Adipocyte (in vitro differentiated cells): ENCODE measurements at regions not wholly inside any gene's neighbourhood (a gene's known extent, or its start where the extent isn't known, plus 50 kb on each side); places are given as distances from the start of the nearest gene placed in this dataset.

Source experiments
- DNase-seq: peaks from one replicate; pipeline ENCODE4 v3.0.0-alpha.2; 2015; ENCODE audit warnings: low read depth
- H3K27me3 ChIP-seq: replicated peaks from 2 replicates; pipeline ENCODE4 v1.7.0; 2013; ENCODE audit warnings: mild to moderate bottlenecking, low read length, moderate library complexity; ENCODE audit not compliant: control insufficient read depth, insufficient read depth
- H3K36me3 ChIP-seq: 2 replicates; pipeline ENCODE4 v1.7.0; 2013; ENCODE audit warnings: low read length, mild to moderate bottlenecking, moderate library complexity; ENCODE audit not compliant: control insufficient read depth, insufficient read depth, severe bottlenecking
- H3K4me1 ChIP-seq: 2 replicates; pipeline ENCODE4 v1.7.0; 2013; ENCODE audit warnings: mild to moderate bottlenecking, low read length, moderate library complexity; ENCODE audit not compliant: control insufficient read depth, insufficient read depth
- H3K4me3 ChIP-seq: 2 replicates; pipeline ENCODE4 v1.7.0; 2013; ENCODE audit warnings: mild to moderate bottlenecking, low read length, moderate library complexity
- H3K9ac ChIP-seq: 2 replicates; pipeline ENCODE4 v1.7.0; 2013; ENCODE audit warnings: mild to moderate bottlenecking, low read length, moderate library complexity
- H3K9me3 ChIP-seq: 2 replicates; pipeline ENCODE4 v1.7.0; 2013; ENCODE audit warnings: mild to moderate bottlenecking, low read length, moderate library complexity; ENCODE audit not compliant: control insufficient read depth

DNA sequence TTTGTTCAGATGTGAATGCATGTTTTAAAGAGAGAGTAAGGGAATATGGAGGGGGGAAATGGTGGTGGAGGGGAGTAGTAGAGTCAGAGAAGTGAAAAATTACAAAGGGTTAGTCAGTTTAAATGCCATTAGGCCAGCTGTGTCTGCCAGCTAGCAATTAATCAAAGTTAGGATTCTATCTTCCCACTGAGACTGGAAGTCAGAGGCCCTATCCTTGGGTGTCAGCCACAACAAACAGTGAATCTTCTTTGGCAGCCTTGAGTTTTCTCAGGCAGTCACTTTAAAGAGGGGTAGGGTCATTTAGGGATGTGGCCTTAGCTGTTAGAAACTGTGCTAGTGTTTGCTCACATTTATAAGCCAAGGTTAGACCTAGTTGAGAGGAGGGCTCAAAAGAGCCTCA is 120.5 kb upstream of the BTBD3 start:
- H3K4me1 ChIP-seq, result no peaks in the 10 kb centered on the region
- H3K9ac ChIP-seq, result no peak overlapping the region
- no peak overlapping the region for H3K4me3 ChIP-seq
- no peaks in the 10 kb centered on the region for H3K27me3 ChIP-seq
- H3K36me3 ChIP-seq, result no peaks in the 10 kb centered on the region
- H3K9me3 ChIP-seq, result no peaks in the 10 kb centered on the region
- DNase-seq, result no peak

DNA sequence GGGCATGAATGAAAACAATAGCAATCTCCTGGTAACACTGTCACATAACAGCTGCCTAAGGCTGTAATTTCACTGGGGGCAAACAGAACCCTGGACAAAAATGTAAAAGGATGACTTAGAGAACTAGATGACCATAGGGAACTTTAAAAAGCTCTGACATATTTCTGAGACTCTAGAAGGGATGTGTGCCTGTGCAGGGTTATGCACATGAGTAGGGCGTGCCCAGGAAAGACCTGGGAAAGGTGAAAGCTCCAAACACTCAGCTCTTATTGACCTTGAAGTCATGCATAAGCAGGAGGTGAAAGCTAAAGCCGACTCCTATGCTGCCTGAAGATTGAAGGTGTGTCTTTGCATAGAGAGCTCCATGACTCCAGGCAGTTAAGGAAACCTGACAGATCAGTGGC is 118.4 kb upstream of the BTBD3 start:
- H3K9me3 ChIP-seq, result no peaks in the 10 kb centered on the region

DNA sequence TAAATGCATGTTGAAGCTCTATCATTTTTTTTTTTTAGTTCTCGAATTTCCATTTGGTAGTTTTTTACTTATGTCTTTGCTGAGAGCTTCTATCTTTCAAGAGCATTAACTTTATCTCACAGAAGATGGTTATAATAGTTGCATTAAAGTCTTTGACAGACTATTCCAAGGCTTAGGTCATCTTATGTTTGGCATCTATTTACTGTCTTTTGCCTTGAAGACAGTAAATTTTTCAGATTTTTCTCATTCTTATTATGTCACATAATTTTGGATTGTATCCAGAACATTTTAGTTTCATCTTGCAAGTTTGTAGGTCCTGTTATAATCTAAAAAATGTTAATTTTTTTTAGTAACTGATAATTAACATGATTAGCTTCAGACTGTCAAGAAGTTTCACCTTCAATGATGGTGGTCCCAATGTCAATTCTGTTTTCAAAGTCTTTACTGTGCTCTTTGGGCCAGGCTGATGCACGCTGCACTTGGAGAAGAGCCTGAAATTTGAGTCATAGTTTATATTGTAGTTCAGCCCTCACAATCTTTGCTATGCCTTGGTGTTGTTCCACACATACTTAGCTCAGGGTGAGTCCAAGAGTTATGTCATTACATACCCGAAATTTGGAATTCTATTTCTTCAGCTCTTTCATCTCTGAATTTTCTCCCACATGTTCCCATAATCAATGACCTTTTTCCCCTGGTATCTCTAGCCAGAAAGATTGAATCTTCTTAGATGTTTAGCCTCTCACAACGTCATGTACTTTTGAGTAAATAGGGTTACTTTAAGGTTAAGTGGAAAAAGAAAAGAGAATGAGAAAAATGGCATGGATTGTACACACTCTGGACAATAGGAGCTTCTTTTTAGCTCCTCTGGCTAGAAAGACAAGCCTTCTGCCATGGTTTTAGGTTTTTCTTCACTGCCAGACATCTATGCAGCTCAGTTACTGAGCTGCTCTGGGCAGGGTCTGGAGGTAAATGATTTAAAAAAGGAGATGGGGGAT is 110.3 kb upstream of the BTBD3 start:
- no peaks in the 10 kb centered on the region for H3K36me3 ChIP-seq
- peak overlapping the region; percentile 50 for H3K4me3 ChIP-seq
- no peak overlapping the region for H3K9ac ChIP-seq
- H3K4me1 ChIP-seq, result peaks cover 24% of the 10 kb centered on the region
- peak; percentile 87 for DNase-seq
- H3K9me3 ChIP-seq, result no peaks in the 10 kb centered on the region
- H3K27me3 ChIP-seq, result no peaks in the 10 kb centered on the region

More for the DNA sequence above, 118.4 kb upstream of the BTBD3 start:
- Histone ChIP-seq H3K27me3 (no peaks in the 10 kb centered on the region), H3K4me1 (no peaks in the 10 kb centered on the region), H3K4me3 (no peak overlapping the region), H3K9ac (no peak overlapping the region), H3K36me3 (no peaks in the 10 kb centered on the region)
- DNase-seq, result peak; percentile 9

DNA sequence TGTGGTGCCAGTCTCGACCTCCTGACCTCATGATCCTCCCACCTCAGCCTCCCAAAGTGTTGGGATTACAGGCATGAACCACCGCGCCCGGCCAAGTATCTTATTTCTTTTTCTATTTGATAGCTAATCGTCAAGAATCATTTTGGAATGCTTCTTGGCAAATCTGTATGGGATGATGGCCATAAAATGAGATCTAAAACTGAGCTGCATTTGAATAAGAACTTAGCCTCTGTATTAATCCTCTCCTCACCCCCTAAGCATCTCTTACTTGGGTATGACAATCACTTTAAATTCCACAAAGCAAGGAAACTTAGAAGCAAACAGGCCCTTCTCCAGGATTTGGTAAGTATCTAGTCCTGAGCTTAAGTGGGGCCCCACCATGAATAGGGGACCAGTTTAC is 108.9 kb upstream of the BTBD3 start:
- Histone ChIP-seq H3K9me3 (no peaks in the 10 kb centered on the region), H3K27me3 (no peaks in the 10 kb centered on the region), H3K9ac (no peak overlapping the region), H3K36me3 (no peaks in the 10 kb centered on the region), H3K4me3 (no peak overlapping the region), H3K4me1 (peaks cover 24% of the 10 kb centered on the region)
- no peak for DNase-seq

DNA sequence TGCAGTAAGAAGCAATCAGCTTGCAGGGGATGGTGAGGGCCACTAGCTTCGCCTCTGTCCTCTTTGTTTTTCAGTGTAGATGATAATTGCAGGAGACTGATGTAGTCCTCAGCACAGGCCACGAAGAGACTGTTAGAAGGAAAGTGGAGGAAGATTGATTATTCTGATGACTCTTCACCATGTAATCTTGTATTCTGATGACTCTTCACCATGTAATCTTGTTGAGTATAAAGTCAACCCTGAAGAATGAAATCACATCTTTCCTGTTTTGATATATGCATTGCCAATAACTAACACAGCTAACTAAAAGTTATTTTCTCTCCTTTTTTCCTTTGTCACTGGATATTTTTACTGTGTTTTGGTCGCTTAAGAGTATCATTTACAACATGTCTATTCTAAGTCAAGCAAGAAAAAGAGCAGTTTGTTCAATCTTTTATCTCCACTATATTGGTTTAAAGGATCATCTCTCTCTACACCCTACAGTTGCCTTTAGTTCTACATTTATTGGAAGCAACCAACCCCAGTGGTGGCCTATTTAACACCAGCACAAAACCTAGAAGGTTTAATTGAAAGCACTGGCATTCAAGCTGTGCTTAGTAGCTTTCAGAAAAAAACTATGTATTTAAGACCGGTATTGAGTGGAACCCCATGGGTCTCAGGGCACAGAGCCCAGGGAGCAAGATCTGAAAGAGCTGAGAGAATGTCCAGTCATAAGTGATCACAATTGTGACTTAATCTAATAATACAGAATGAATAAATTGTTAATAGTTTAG is 107.2 kb upstream of the BTBD3 start:
- no peaks in the 10 kb centered on the region for H3K27me3 ChIP-seq

DNA sequence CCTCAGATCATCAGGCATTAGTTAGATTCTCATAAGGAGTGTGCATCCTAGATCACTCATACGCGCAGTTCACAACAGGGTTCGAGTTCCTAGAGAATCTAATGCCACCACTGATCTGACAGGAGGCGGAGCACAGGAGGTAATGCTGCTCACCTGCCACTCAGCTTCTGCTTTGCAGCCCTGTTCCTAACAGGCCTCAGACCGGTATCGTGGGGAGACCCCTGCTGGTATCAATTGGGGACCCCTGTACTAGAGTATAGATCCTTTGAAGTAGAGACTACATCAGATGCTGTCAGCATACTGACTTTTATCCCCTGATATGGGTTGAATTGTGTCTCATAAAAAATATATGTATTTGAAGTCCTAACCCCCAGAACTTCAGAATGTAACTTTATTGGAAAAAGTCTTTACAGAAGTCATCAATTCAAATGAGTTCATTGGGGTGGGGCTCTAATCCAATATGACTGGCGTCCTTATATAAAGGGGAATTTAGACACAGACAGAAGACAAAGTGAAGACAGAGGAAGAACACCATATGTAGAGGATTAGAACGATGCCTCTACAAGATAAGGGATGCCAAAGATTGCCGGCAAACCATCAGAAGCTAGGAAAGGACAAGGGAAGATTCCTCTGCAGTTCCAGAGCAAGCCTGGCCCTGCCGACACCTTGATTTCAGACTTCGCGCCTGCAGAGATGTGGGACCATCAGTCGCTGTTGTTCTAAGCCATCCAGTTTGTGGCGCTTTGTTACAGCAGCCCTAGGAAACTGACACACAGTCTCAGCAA is 104.4 kb upstream of the BTBD3 start:
- H3K9ac ChIP-seq, result no peak overlapping the region
- DNase-seq, result no peak
- H3K4me1 ChIP-seq, result peaks cover 7% of the 10 kb centered on the region
- H3K4me3 ChIP-seq, result no peak overlapping the region
- H3K27me3 ChIP-seq, result no peaks in the 10 kb centered on the region
- H3K9me3 ChIP-seq, result no peaks in the 10 kb centered on the region
- no peaks in the 10 kb centered on the region for H3K36me3 ChIP-seq

More for the DNA sequence above, 107.2 kb upstream of the BTBD3 start:
- DNase-seq, result peak; percentile 40
- peaks cover 24% of the 10 kb centered on the region for H3K4me1 ChIP-seq
- H3K36me3 ChIP-seq, result no peaks in the 10 kb centered on the region
- no peaks in the 10 kb centered on the region for H3K9me3 ChIP-seq
- H3K4me3 ChIP-seq, result no peak overlapping the region
- H3K9ac ChIP-seq, result no peak overlapping the region

DNA sequence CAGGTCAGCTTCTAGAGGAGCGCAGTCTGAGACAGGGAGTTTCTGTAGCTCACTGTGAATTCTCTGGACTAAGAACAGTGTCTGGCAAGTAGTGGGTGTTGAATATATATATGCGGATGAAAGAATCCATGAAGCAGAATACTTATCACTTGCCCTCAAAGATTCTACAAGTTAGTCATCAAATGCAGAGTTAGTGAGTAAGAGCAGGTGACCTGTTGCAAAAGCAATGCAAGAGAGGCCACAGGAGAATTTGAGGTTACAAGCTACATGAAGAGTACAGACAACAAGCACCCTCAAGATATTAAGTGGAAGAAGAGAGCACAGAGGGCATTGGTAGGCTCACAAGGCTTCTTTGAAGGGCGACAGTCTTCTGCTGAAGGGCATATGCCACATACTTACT is 103.4 kb upstream of the BTBD3 start:
- Histone ChIP-seq H3K4me3 (no peak overlapping the region), H3K4me1 (peaks cover 7% of the 10 kb centered on the region), H3K9ac (no peak overlapping the region), H3K9me3 (no peaks in the 10 kb centered on the region), H3K27me3 (no peaks in the 10 kb centered on the region), H3K36me3 (no peaks in the 10 kb centered on the region)
- DNase-seq, result peak; percentile 30

DNA sequence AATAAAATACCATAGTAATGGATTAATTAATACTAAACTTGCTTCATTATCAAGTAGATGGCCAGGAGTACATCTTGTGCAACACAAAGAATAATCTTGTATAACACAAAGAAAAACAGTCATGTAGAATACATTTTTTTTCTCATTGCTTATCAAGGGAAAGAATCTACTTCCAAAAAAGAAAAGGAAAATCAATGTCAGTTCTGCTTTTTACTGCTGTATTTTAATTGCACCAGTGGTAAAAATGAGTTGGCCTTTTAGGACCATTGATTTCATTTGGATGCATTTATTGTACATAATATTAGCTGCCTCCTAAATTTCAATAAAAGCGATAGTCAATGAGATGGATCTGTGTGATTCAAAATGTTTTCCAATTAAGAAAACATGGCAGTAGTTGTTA is 96.9 kb upstream of the BTBD3 start:
- Histone ChIP-seq H3K27me3 (no peaks in the 10 kb centered on the region), H3K4me3 (no peak overlapping the region), H3K4me1 (no peaks in the 10 kb centered on the region), H3K36me3 (no peaks in the 10 kb centered on the region), H3K9me3 (no peaks in the 10 kb centered on the region), H3K9ac (no peak overlapping the region)
- DNase-seq, result no peak

DNA sequence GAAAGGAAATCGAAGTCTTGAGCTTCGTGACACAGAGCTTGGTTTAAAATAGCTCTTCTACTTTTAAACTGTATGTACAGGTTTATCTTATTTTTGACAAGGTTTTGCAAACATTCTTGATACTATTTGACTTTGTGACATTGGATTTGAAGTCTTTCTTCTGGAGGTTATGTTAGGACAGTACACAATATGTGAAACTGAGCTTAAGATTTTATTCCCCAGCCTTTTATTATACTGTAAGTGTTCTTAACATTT is 95.2 kb upstream of the BTBD3 start:
- Histone ChIP-seq H3K4me1 (no peaks in the 10 kb centered on the region), H3K36me3 (no peaks in the 10 kb centered on the region), H3K27me3 (no peaks in the 10 kb centered on the region), H3K9ac (no peak overlapping the region), H3K9me3 (no peaks in the 10 kb centered on the region), H3K4me3 (no peak overlapping the region)
- DNase-seq, result no peak

DNA sequence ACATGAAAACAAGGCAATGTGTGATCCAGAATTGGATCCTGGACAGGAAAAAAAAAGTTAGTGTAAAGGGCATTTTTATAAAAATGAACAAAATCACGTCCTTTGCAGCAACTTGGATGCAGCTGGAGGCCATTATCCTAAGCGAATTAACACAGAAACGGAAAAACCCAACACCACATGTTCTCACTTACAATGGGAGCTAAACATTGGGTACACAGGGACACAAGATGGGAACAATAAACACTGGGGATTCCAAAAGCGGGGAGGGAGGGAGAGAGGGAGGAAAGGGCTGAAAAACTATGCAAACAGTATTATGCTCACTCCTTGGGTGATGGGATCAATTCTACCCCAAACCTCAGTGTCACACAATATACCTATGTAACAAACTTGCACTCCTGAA is 91.4 kb upstream of the BTBD3 start:
- Histone ChIP-seq H3K4me1 (no peaks in the 10 kb centered on the region), H3K9ac (no peak overlapping the region), H3K9me3 (no peaks in the 10 kb centered on the region), H3K36me3 (no peaks in the 10 kb centered on the region), H3K4me3 (no peak overlapping the region), H3K27me3 (no peaks in the 10 kb centered on the region)
- no peak for DNase-seq

DNA sequence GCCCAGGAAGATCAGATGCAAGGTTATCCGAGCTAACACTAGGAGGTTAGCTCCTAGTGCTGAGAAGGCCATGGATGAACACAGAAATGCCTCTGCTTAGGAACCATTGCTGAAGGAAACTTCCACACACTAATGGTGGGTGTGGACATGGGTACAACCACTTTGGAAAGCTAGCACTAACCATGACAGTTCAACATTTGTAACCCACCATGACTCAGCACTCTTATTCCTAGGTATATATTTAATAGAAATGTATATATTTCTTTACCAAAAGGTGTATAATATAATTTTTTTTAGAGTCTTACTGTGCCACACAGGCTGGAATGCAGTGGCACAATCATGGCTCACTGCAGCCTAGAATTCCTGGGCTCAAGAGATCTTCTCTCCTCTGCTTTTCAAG is 85.3 kb upstream of the BTBD3 start:
- Histone ChIP-seq H3K4me1 (no peaks in the 10 kb centered on the region), H3K9ac (no peak overlapping the region), H3K36me3 (no peaks in the 10 kb centered on the region), H3K27me3 (peaks cover 8% of the 10 kb centered on the region), H3K9me3 (no peaks in the 10 kb centered on the region), H3K4me3 (no peak overlapping the region)
- no peak for DNase-seq
